Caki2 (cell line): ENCODE measurements at regions not wholly inside any gene's neighbourhood (a gene's known extent, or its start where the extent isn't known, plus 50 kb on each side); places are given as distances from the start of the nearest gene placed in this dataset.

Experiments
- DNase-seq: peaks from one replicate; pipeline ENCODE4 v3.0.0-alpha.2; 2015; ENCODE audit warnings: low read depth
- in situ Hi-C: cut with HindIII; loops from 2 replicates; pipeline ENCODE4 v1.10.0; 2016; ENCODE audit warnings: low sequenced_read_pairs, low pct_unique_long_range_greater_than_20kb, mixed read lengths

DNA sequence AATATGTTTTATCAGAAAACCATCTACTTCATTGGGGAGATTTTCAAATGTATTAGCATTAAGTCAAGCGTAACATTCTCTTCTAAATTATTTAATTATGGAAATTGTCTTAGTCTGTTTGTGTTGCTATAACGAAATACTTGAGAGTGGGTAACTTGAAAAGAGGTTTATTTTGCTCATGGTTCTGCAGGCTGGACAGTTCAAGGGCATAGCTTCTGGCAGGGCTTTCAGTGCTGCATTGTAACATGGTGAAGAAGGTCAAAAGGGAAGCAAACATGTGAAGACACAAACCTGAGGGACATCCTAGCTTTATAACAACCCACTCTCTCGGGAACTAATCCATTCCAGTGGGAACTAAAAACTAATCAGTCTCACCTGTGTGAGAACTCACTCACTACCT, 84.3 kb upstream of the TMPO start:
- in situ Hi-C loops, result no loop called here
- no peak for DNase-seq

DNA sequence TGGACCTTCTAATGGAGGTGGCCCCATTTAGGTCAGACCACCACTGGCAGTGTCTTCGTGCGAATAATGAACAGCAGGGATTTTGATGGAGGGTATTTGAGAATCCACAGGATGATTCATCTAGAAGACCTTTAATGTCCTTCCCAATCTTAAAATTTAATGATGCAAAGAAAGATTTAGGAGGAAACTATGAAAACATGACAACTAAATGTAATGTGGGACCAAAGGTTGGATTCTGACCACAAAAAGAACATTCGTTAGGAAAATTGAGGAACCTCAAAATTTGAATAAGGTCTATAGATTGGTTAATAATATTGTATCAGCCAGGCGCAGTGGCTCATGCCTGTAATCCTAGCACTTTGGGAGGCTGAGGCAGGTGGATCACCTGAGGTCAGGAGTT, 78.2 kb upstream of the TMPO start:
- DNase-seq, result no peak
- in situ Hi-C loops, result no loop called here

DNA sequence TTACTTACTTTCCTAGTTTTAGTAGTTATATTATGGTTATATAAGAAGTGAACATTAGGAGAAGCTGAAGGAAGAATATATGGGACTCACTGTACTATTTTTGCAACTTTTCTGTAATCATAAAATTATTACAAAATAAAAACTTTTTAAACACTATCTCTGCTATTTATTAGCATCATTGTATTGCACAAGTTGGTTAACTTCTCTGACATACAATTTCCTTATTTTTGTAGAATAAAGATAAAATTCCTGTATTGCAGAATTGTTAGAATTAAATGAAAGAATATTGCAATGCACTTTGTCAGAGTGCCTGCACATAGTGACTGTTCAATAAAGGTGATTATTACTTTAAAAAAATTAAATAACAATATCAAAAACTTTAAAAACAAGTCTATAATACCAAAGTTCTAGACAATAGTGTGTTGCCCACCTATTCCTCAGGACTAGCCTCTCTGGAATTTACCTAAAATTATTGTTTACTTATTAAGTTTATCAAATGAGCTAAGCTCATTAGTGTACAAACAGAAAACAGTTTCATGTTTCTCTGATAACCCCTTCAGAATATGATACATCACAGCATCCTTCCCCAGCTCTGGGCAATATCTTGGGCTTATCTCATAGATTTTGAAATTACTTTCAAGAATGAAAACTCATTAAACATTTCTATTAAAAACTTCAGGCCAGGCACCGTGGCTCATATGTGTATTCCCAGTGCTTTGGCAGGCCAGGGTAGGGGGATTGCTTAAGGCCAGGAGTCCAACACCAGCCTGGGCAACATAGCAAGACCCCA, 77.4 kb upstream of the TMPO start:
- no peak for DNase-seq
- in situ Hi-C loops, result no loop called here

DNA sequence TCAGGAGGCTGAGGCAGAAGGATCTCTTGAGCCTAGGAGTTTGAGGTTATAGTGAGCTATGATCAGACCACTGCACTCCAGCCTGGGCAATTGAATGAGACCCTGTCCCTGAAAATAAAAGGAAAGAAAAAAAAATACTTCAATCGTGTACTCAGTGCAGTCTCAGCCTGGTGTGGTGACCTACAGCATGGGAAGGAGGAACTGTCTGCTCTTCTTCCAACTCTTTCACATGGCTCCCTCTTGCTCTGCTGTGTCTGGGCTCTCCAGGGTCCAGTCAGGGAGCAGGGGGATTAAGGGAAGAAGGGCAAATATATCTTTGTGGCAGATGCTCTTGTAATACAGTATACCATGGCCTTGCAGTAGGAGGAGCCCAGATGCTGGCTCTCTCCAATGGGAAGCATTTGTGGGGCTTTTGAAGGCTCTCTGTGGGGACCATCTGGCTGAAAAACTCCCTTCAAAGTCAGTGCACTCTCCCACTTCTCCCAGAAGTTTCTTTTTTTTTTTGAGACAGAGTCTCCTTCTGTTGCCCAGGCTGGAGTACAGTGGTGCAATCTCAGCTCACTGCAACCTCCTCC, 76.6 kb upstream of the TMPO start:
- in situ Hi-C loops, result no loop called here
- DNase-seq, result no peak

DNA sequence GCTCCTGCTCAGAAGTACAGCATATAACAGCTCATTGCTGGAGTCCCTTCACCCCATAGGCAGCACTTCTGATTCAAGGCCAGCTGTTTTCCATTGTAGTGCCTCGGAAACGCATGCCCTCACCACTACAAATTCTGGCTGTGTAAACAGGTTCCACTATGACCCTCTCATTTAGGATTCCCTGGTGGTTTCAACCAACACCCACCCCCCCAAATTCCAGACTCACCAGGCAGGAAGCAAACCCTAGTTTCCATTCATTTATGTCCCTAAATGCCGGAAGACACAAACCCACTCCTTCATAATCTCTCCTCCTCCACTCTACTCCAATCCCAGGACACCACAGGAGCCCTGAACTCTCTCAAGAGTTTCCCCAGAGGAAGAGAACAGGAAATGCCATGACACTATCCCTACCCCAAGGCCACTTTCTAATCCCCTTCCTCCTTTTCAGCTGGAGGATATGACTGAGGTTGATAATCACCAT, 75.9 kb upstream of the TMPO start:
- no peak for DNase-seq
- in situ Hi-C loops, result no loop called here

DNA sequence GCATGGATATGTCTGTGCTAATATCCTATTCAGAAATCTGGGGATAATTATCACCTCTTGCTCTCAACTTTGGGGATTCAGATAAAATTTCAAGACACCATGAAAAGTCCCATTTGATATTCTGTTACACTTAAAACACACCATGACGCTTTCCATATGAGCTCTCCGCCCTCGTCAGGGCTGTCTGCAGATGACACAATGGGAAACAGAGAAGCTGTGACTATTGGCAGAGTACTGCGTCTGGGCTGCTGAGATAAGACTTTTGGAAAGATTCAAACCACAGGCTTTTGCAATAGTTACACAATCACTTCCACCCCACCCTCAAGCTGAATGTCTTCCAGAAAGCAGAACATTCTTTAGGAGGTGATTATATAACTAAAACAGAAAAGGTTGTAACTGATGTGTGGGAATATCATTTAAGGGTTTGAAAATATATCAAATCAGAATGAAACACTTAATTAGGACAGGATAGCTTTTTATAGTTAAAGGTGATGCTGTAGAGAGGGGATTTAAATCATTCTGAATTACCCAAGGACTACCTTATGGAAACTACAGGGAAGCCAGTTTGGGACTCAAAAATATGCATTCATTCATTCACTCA, 75.3 kb upstream of the TMPO start:
- peak; percentile 41 for DNase-seq

DNA sequence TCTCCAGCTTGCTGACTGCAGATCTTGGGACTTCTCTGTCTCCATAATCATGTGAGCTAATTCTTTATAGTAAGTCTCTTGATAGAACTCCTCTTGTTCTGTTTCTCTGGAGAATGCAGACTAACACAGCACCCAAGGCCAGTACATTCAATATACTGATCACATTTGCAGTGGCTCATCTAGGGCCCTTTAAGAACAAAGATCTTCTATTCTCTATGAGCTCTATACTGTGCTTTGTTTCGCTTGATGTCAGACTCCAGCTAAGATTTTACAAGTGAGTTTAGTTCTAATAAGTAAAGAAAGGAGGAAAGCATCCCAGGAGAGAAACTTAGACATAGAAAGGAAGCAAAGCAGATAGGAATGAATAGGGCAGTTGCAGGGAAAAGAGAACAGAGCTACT, 69.3 kb upstream of the TMPO start:
- DNase-seq, result no peak
- in situ Hi-C loops, result no loop called here

More for the DNA sequence above, 75.3 kb upstream of the TMPO start:
- in situ Hi-C loops, result no loop called here

DNA sequence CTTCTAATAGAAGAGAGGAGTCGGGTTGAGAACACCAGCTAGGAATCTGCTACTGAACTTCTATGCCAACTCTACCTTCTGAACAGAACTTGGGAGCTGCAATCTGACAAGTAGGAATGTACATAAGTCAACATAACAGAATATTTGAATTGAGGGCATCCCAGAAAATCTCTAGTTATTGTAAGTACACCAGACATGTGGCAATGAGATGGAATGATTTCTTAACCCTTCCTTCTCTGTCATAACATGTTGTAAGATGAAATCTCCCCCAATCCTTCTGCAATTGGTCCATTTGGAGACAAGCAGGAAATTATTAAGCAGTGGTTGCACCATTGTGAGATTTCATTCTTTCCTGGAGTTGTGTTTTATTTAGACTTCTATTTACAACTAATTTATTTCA, 68.7 kb upstream of the TMPO start:
- in situ Hi-C loops, result no loop called here
- no peak for DNase-seq

DNA sequence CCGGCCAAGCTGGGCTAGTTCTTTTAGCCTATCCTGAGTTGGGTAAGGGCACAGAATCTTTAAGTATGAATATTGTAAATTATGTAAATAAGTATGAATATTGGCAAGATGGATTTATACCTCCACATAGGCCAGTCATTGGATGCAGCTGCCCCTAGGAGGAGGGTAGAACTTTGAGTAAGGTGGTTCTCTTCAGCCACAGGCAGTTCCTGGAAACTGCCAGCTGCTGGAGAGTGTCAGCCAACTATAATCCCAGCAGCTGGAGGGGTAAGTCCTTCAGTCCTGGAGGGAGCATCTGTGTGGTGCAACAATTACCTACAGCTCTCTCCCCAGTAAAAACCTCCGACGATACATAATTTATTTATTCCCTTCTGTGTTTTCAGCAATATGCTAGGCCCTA, 65.8 kb upstream of the TMPO start:
- no peak for DNase-seq

DNA sequence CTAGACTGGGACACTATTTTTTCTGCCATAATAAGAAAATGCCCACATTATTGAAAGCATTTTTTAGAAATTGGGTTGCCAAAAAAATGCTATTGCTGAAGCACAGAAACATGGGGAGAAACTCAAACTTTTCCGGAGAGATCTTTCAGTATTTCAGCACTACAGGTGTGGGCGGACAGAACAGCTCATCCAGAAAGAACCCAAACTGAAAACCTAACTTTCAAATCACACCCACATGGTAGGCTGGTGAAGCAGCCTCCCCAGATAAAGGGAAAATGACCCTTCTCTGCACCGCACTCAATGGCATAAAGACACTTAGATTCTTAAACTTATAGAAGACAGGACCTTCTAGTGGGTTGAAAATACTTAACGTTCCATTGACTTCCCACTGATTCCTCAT, 62.3 kb upstream of the TMPO start:
- no peak for DNase-seq
- in situ Hi-C loops, result no loop called here

More for the DNA sequence above, 65.8 kb upstream of the TMPO start:
- in situ Hi-C loops, result no loop called here

DNA sequence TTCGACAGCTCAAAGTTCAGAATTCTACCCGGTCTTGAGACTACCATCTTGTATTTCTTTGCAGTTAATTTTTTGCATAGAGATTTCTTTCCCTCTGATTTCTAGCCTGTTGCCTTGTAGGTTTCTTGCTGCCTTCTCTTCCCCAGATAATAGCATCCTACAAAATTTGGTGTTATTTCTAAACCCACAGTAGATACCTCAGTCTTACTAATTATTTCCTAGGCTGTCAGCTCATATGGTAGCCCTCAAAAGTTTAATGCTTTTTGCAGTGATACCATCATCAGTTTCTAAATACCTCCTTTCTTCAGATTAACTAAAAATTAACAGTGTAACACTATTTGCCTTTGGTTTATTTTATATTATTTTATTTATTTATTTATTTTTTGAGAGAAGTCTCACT, 61.9 kb upstream of the TMPO start:
- in situ Hi-C loops, result no loop called here
- no peak for DNase-seq

DNA sequence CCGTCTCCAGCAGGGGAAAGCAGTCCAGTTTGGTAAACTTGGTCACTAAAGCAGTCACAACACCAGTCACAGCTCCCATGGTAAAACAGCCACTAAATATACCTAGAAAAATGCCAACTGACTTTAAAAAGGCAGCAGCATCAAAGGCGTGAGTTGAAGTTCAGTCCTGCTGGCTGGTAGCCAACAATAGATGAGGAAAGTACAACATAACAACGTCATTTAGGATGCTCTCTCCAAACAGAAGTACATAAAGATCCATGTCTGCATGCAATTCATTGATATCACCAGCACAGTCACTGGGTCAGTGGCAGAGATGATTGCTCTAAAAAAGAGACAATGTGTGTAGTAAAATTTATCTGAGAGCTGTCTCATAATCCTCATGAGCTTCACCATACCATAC, 59.3 kb upstream of the TMPO start:
- in situ Hi-C loops, result no loop called here
- no peak for DNase-seq

DNA sequence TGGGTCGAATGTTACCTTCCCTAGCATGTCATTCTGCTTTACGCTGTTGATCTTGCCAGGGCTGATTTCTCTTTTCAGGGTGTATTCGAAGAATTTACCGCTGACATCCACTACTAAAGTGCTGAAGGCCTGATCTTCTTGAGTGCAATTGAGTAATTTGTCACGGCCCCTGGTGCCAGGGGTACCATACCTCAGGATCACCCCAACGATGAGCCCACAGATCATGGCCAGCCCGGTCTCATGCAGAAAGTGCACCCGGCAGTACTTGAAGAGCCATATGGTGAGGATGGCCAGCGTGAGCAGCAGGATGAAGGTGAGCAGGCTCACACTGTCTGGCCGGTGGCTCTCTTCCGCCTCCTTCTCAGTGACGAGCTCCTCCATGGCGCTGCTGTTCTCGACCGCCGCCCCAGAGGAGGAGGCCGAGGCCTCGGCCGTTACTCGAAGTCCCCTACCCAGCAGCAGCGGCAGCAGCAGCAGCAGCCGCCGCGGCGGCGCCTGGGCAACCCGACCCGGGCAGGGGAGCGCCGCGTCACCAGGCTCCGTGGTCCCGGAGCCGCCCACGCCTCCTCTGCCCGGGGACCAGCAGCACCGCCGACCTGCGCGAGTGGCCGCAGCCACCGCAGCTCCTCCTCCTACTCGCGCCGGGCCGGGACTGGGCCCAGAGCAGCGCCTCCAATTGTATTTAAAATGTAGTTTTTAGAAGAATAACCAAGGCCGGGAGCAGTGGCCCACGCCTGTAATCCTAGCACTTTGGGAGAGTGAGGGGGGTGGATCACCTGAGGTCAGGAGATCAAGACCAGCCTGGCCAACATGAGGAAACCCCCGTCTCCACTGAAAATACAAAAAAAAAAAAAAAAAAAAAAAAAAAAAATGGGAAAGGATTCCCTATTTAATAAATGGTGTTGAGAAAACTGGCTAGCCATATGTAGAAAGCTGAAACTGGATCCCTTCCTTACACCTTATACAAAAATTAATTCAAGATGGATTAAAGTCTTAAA, 58.5 kb upstream of the TMPO start:
- in situ Hi-C loops, result no loop called here
- peak; percentile 28 for DNase-seq

DNA sequence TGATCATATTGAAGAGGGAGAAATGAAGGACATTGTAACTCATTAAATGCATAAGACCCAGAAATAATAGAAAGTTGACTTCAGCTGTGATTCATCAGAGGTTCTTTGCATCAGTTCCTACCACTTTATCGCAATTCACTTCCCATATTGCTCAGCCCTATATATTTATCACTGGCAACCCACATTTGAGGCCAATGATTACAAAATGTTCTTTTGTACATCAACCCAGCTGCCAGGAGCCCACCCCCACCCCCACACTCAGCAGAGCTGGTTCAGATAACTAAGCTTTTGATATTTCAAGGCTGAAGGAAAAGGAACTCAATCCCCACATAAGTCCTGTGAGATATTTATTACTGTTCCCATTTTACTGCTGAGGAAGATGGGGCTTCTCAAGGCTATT, 51.2 kb upstream of the TMPO start:
- in situ Hi-C loops, result no loop called here
- no peak for DNase-seq

DNA sequence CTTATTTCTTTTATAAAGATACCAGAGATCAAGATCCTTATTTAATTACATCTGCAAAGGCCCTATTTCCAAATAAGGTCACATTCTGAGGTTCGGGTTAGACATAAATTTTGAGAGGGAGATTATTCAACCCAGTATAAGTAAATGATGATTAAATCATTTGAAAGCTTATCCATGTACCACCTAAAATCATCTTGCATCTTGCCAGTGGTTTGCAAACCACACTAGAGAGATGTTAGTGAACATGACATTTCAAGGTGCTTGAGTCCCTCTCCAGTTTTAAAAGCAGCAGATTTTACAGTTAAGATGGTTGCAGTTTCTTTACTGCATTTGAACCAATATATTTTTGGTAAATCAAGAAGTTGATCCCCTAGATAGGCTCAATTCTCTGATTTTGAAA, 49.9 kb upstream of the TMPO start:
- in situ Hi-C loops, result no loop called here
- no peak for DNase-seq
